Kidney (tissue), 13 donors: ENCODE measurements at regions not wholly inside any gene's neighbourhood (a gene's known extent, or its start where the extent isn't known, plus 50 kb on each side); places are given as distances from the start of the nearest gene placed in this dataset.

Source experiments
- DNase-seq, 5 donors: peaks; one replicate each; pipeline ENCODE4 v3.0.0-alpha.2; 2013 to 2020
- FAIRE-seq: peaks from 2 replicates; lab custom pipeline; 2012; peaks lifted over from hg19 to GRCh38; lab: Jason Lieb, UNC
- H3K27ac ChIP-seq, 2 donors: one replicate each; pipeline ENCODE4 v1.7.0; 2013; ENCODE audit warnings: low read depth in 2 of 2, low read length in 2 of 2, inconsistent platforms in 1 of 2
- H3K27me3 ChIP-seq: one replicate; pipeline ENCODE4 v1.7.1; 2013; ENCODE audit warnings: low read length, inconsistent platforms; ENCODE audit not compliant: control insufficient read depth, insufficient read depth
- H3K36me3 ChIP-seq, 3 donors: one replicate each; pipeline versions ENCODE4 v1.7.0 to v1.7.1; 2013; ENCODE audit warnings: low read length in 3 of 3, control low read depth in 1 of 3, inconsistent platforms in 1 of 3; ENCODE audit not compliant: insufficient read depth in 3 of 3, control insufficient read depth in 2 of 3
- H3K4me1 ChIP-seq, 3 donors: one replicate each; pipeline versions ENCODE4 v1.7.0 to v1.7.1; 2013; ENCODE audit warnings: low read length in 3 of 3, inconsistent platforms in 1 of 3, low read depth in 1 of 3; ENCODE audit not compliant: control insufficient read depth in 2 of 3, insufficient read depth in 2 of 3
- H3K4me3 ChIP-seq, 3 donors: one replicate each; pipeline versions ENCODE4 v1.7.0 to v1.8.1; 2013; ENCODE audit warnings: low read length in 3 of 3, control low read depth in 1 of 3, inconsistent platforms in 1 of 3
- H3K9ac ChIP-seq, 3 donors: one replicate each; pipeline versions ENCODE4 v1.7.0 to v1.7.1; 2013; ENCODE audit warnings: low read length in 3 of 3, control low read depth in 1 of 3, inconsistent platforms in 1 of 3
- H3K9me3 ChIP-seq, 3 donors: one replicate each; pipeline versions ENCODE4 v1.7.0 to v1.7.1; 2013; ENCODE audit warnings: low read length in 3 of 3, control low read depth in 1 of 3, inconsistent platforms in 1 of 3; ENCODE audit not compliant: control insufficient read depth in 2 of 3, insufficient read depth in 1 of 3
- CTCF ChIP-seq: IDR thresholded peaks from 3 replicates; pipeline ENCODE4 v1.5.1; 2012; ENCODE audit warnings: mild to moderate bottlenecking, moderate library complexity, borderline replicate concordance; ENCODE audit not compliant: insufficient read depth; ENCODE audit errors: extremely low read depth
- intact Hi-C: fragments of 100-400 bp; cut with DNase I; formaldehyde crosslinking; loops from one replicate; pipeline ENCODE4 v1.11.1; 2022
- donor health status: control.
- donor health status: control.
- donor health status: control.
- donor health status: control.
- donor health status: control.
- donor health status: DM: yes; HTN: yes; CAD: no.
- donor health status: Normal renal cell carcinoma (clear cell type).

- H3K4me1 ChIP-seq = no peaks in the 10 kb centered on the region
- H3K27me3 ChIP-seq = no peaks in the 10 kb centered on the region
- no peak overlapping the region for H3K4me3 ChIP-seq
- no peak for TF ChIP-seq CTCF
- no peaks in the 10 kb centered on the region for H3K36me3 ChIP-seq
- H3K9ac ChIP-seq = no peak overlapping the region
- intact Hi-C loops = no loop called here
- no peak overlapping the region for H3K27ac ChIP-seq
- H3K9me3 ChIP-seq = no peaks in the 10 kb centered on the region
- no peak for FAIRE-seq
- DNase-seq = peak in 4 of 5 donors; percentile 40 to 95 (median 84)
Observed at GRCh38 chr10:53314876-53315275, 542.3 kb upstream of the MBL2 start.

DNA sequence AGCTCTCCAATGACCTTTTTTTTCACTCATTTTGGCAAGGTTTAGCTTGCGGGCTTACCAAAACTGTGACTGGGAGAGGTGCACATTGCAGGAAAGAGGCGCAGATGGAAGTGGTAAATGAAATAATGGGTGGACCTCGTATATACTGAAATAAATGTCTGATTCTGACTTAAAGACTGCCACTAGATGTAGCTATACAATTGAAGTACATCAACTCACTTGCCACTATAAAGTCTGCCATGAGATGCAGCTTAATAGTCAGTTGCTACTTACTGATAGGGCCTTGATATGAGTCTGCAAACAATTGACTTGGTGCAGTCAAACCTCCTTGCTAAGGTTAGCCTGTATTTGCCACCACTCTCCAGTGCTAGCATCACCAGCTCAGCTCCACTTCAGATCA lies 525.9 kb upstream of the MBL2 start:
- no peak overlapping the region for H3K9ac ChIP-seq
- H3K27me3 ChIP-seq = no peaks in the 10 kb centered on the region
- intact Hi-C loops = no loop called here
- FAIRE-seq (no peak), DNase-seq (no peak)
- no peaks in the 10 kb centered on the region for H3K9me3 ChIP-seq
- H3K36me3 ChIP-seq = no peaks in the 10 kb centered on the region
- no peak overlapping the region for H3K4me3 ChIP-seq
- H3K27ac ChIP-seq = no peak overlapping the region
- no peaks in the 10 kb centered on the region for H3K4me1 ChIP-seq
- no peak for TF ChIP-seq CTCF

DNA sequence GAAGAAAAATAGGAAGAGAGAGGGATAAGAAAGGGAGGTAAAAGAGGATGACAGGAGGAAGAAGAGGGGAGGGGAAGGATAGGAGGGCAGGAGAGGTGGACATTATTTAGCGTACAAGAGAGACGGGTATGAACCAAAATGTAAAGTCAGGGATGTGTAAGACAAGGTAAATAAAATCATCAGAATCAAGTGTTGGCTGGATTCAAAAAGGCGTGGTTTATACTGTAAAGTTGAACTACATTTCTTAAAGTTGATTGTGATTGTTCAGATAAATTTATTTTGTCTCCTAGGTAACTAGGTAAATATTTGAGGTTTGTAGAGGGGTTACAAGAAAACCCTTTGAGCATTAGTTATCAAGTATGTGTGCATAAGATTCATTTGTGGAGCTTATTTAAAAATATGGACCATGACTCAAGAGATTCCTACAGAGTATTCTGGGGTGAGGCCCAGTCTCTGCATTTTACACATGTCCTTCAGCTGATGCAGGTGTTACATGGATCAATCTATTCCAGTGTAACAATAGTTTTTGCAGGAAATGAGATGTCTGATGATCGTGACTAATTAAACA lies 512.1 kb upstream of the MBL2 start:
- no peak for DNase-seq

More for the DNA sequence above, 512.1 kb upstream of the MBL2 start:
- Histone ChIP-seq H3K27ac (no peak overlapping the region), H3K9me3 (no peaks in the 10 kb centered on the region), H3K4me3 (no peak overlapping the region), H3K36me3 (no peaks in the 10 kb centered on the region), H3K27me3 (no peaks in the 10 kb centered on the region), H3K9ac (no peak overlapping the region), H3K4me1 (no peaks in the 10 kb centered on the region)
- intact Hi-C loops = no loop called here
- TF ChIP-seq CTCF = no peak
- FAIRE-seq = no peak
